Psoas muscle (tissue), 7 donors: ENCODE measurements at regions not wholly inside any gene's neighbourhood (a gene's known extent, or its start where the extent isn't known, plus 50 kb on each side); places are given as distances from the start of the nearest gene placed in this dataset.

Source experiments
- ATAC-seq, 4 donors: fragments of 200-7000 bp; cut with Tn5 transposase; one replicate each; pipeline ENCODE4 v1.9.1; 2020; ENCODE audit warnings: moderate library complexity in 3 of 4, mild to moderate bottlenecking in 2 of 4
- DNase-seq, 2 donors: peaks; one replicate each; pipeline ENCODE4 v3.0.0-alpha.2; 2020
- H3K27ac ChIP-seq: fragments of 200-600 bp; one replicate; pipeline ENCODE4 v1.8.0; 2022
- H3K27me3 ChIP-seq, 3 donors: fragments of 200-600 bp in 1 of 3; one replicate each; pipeline versions ENCODE4 v1.6.1 to v1.8.0; 2013 to 2022; ENCODE audit warnings: low read length in 2 of 3, mild to moderate bottlenecking in 2 of 3, moderate library complexity in 1 of 3; ENCODE audit not compliant: insufficient read depth in 3 of 3
- H3K36me3 ChIP-seq, 2 donors: fragments of 200-600 bp in 1 of 2; one replicate each; pipeline versions ENCODE4 v1.6.1 to v1.8.0; 2013 to 2022; ENCODE audit warnings: low read depth in 1 of 2, mild to moderate bottlenecking in 1 of 2, moderate library complexity in 1 of 2; ENCODE audit not compliant: insufficient read depth in 1 of 2
- H3K4me1 ChIP-seq: fragments of 200-600 bp; one replicate; pipeline ENCODE4 v1.8.0; 2022
- H3K4me3 ChIP-seq: fragments of 200-600 bp; one replicate; pipeline ENCODE4 v1.8.0; 2022; ENCODE audit warnings: mild to moderate bottlenecking
- H3K9me3 ChIP-seq: fragments of 200-600 bp; one replicate; pipeline ENCODE4 v1.8.0; 2022
- CTCF ChIP-seq: fragments of 200-600 bp; IDR thresholded peaks from one replicate; pipeline ENCODE4 v1.8.0; 2022; ENCODE audit warnings: antibody characterized with exemption
- WGBS, 3 donors: extraction: QIAGEN DNeasy Blood & Tissue Kit; methylation state at CpG; one replicate each; pipeline versions ENCODE4 v1.1.6 to v1.1.7; 2013; 5-methylcytosine and 5-hydroxymethylcytosine counted together
- intact Hi-C, 2 donors: fragments of 100-400 bp; cut with DNase I; formaldehyde crosslinking; loops; one replicate each; pipeline versions ENCODE4 v1.11.0 to v1.14.2; 2022
- donor health status: healthy with polysubstance abuse.
- donor health status: DM: no; HTN: no; CAD: no; lungs with moderate emphysema.
- donor health status: Bipolar disorder and iron deficiency.
- donor health status: healthy.
- donor health status: DM: yes; HTN: yes; CAD: no.
- donor health status: DM: no; HTN: no; CAD: no.
- donor health status: DM: yes; HTN: yes; CAD: no.

DNA sequence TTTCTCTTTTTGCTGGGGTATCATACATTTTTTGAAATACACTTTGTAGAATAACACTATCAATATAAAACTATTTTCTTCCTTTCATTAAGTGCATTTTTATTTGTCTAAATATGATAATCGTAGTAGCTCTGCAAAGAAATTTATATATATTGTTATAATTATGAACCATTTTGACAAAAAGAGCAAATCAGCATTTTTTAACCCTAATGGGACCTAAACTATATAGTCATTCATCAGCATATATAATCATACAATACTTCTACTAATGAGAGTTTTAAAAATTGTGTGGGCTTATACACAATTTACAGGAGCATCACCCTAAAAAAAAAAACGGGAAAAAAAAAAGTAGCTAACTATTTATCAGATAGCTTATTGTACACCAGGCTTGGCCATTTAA, 329.7 kb upstream of the TYRP1 start:
- Histone ChIP-seq H3K27me3 (no peaks in the 10 kb centered on the region), H3K36me3 (no peaks in the 10 kb centered on the region), H3K9me3 (no peaks in the 10 kb centered on the region), H3K4me3 (no peak overlapping the region), H3K27ac (no peak overlapping the region), H3K4me1 (no peaks in the 10 kb centered on the region)
- 58 to 72% (median 70%) methylated on average over 2 of the region's 2 CpGs for WGBS, 3 donors
- no peak for TF ChIP-seq CTCF
- ATAC-seq = no peak
- no peak for DNase-seq
- intact Hi-C loops = no loop called here

- Histone ChIP-seq H3K36me3 (no peaks in the 10 kb centered on the region), H3K4me1 (no peaks in the 10 kb centered on the region), H3K27me3 (no peaks in the 10 kb centered on the region), H3K4me3 (no peak overlapping the region), H3K27ac (no peak overlapping the region), H3K9me3 (no peaks in the 10 kb centered on the region)
- no peak for ATAC-seq
- no peak for DNase-seq
- intact Hi-C loops = no loop called here
- TF ChIP-seq CTCF = no peak
- 41 to 55% (median 52%) methylated on average over 2 of the region's 2 CpGs for WGBS, 3 donors
Measured at GRCh38 chr9:12368569-12368968, 324.6 kb upstream of the TYRP1 start.

DNA sequence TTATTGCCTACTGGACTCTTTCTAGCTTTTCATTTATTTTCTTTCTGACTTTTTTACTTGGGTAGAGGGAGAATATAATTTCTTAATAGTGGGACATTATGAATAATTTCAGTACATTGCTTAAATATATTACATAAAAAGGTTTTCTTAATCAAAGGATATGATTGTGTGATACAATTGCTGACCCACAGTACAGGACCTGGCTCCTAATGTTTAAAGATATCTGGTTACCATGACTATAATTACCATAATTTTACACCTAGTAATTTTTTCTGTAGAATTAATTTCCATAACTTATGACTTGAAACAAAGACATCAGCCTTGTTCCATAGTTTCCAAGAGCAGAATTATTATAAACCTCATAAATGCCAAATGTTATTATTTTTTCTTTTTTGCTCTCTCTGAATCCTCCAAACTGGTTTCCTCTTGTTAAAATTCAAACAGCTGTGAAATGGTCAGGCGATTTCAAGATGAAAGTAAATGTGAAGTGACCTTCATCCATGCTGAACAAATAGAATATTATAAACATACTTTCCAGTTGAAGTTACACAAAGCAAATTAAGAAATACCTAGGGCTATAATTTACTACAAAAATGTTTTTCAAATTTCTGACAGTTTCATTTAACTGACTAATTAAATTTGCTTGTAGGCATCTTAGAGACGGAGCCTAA, 301.2 kb upstream of the TYRP1 start:
- no peak for DNase-seq
- TF ChIP-seq CTCF = no peak
- H3K4me3 ChIP-seq = no peak overlapping the region
- H3K4me1 ChIP-seq = no peaks in the 10 kb centered on the region
- H3K27ac ChIP-seq = no peak overlapping the region
- H3K36me3 ChIP-seq = no peaks in the 10 kb centered on the region
- no peaks in the 10 kb centered on the region for H3K27me3 ChIP-seq
- H3K9me3 ChIP-seq = no peaks in the 10 kb centered on the region
- intact Hi-C loops = no loop called here
- WGBS, 3 donors = 64 to 71% (median 71%) methylated on average over 2 of the region's 2 CpGs
- no peak for ATAC-seq

- intact Hi-C loops = no loop called here
- no peak for ATAC-seq
- no peaks in the 10 kb centered on the region for H3K27me3 ChIP-seq
- WGBS, 3 donors = 23 to 47% (median 24%) methylated on average over 1 of the region's 1 CpG
- H3K4me3 ChIP-seq = no peak overlapping the region
- no peak for DNase-seq
- no peak for TF ChIP-seq CTCF
- no peaks in the 10 kb centered on the region for H3K36me3 ChIP-seq
- no peaks in the 10 kb centered on the region for H3K9me3 ChIP-seq
- H3K4me1 ChIP-seq = no peaks in the 10 kb centered on the region
- H3K27ac ChIP-seq = no peak overlapping the region
Measured at GRCh38 chr9:12394105-12394504, 299.1 kb upstream of the TYRP1 start.

DNA sequence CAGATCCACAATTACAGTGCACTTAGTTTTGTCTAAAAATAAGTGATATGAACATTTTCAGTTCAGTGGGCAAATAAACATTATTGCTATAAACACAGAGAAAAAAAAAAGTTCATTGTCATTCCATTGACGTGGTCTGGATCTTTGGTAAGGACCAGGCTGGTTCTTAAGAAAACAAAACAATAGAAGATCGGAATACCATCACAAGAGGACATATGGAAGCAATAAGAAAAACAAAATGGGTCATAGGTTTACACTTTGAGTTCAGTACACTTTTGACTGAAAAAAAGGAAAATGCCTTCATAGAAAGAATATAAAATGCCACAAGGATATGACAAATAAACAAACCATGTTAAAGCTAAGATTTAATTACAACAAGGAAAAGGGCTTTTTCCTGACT, 289.5 kb upstream of the TYRP1 start:
- no peaks in the 10 kb centered on the region for H3K36me3 ChIP-seq
- H3K27ac ChIP-seq = no peak overlapping the region
- intact Hi-C loops = no loop called here
- H3K27me3 ChIP-seq = no peaks in the 10 kb centered on the region
- H3K4me1 ChIP-seq = no peaks in the 10 kb centered on the region
- no peak for ATAC-seq
- WGBS, 3 donors = 61 to 64% (median 62%) methylated on average over 2 of the region's 2 CpGs
- no peak overlapping the region for H3K4me3 ChIP-seq
- no peak for TF ChIP-seq CTCF
- no peak for DNase-seq
- no peaks in the 10 kb centered on the region for H3K9me3 ChIP-seq
